ENCODE measurements at regions not wholly inside any gene's neighbourhood (a gene's known extent, or its start where the extent isn't known, plus 50 kb on each side); places are given as distances from the start of the nearest gene placed in this dataset.

DNA sequence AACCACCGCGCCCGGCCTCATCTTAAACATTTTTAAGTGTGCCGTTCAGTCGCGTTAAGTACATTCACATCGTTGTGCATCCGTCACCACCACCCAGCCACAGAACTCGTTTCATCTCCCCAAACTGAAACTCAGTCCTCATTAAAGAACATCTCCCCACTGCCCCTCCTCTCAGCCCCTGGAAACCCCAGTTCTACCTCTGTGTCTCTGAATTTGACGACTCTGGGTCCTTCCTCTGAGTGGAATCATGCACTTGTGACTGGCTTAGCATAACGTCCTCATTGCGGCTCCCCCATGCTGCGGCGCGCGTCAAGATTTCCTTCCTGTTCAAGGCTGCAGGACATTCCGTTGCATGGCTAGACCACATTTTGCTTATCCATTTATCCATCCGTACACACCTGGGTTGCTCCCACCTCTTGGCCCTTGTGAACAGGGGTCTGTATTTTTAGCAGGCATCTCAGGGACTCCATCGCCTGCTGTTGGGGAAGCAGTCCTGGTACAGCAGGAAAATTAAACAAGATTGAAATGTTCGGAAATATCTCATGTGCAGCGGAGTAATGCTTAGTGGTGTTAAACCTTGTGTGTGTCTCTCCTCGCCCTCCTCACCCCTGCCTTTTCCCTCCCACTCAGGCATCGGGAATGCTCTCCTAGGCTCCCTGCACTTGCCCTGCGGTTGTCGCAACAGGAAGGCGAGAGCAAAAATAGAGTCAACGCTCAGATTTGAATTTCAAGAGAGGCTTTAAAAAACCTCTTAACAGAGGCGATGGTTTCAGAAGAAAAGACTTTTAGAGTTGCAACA is 127.9 kb downstream of the PXDC1 start:
- TF ChIP-seq, protein P1, sequence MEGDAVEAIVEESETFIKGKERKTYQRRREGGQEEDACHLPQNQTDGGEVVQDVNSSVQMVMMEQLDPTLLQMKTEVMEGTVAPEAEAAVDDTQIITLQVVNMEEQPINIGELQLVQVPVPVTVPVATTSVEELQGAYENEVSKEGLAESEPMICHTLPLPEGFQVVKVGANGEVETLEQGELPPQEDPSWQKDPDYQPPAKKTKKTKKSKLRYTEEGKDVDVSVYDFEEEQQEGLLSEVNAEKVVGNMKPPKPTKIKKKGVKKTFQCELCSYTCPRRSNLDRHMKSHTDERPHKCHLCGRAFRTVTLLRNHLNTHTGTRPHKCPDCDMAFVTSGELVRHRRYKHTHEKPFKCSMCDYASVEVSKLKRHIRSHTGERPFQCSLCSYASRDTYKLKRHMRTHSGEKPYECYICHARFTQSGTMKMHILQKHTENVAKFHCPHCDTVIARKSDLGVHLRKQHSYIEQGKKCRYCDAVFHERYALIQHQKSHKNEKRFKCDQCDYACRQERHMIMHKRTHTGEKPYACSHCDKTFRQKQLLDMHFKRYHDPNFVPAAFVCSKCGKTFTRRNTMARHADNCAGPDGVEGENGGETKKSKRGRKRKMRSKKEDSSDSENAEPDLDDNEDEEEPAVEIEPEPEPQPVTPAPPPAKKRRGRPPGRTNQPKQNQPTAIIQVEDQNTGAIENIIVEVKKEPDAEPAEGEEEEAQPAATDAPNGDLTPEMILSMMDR (conservative IDR thresholded peaks at IDR 0.05): no peak
- TF ChIP-seq ZFX (IDR thresholded peaks at IDR 0.05): no peak
